22Rv1 (cell line): ENCODE measurements at regions not wholly inside any gene's neighbourhood (a gene's known extent, or its start where the extent isn't known, plus 50 kb on each side); places are given as distances from the start of the nearest gene placed in this dataset.

Source experiments
- CTCF ChIP-seq: fragments of 450-650 bp; IDR thresholded peaks from 2 replicates; pipeline ENCODE4 v1.5.1; 2017; ENCODE audit warnings: mild to moderate bottlenecking
- ZFX ChIP-seq: fragments of 450-650 bp; IDR thresholded peaks from 2 replicates; pipeline ENCODE4 v1.6.1; 2017; ENCODE audit warnings: antibody characterized with exemption, borderline replicate concordance

- TF ChIP-seq CTCF (no peak), ZFX (no peak)
These were observed 133.6 kb downstream of the ALDH8A1 start for GRCh38 chr6:134816300-134816699.
